T-cell (primary cell): ENCODE measurements at regions not wholly inside any gene's neighbourhood (a gene's known extent, or its start where the extent isn't known, plus 50 kb on each side); places are given as distances from the start of the nearest gene placed in this dataset.

ENCODE experiments used
- ATAC-seq, 4 experiments: fragments of 200-7000 bp in 3 of 4; fragments of 150-1000 bp in 1 of 4; cut with Tn5 transposase; replicated peaks in 1 of 4; 1 replicate in 3 of 4; 2 replicates in 1 of 4; pipeline ENCODE4 v1.10.0; 2021; ENCODE audit warnings: moderate library complexity in 3 of 4, mild to moderate bottlenecking in 2 of 4, moderate number of reproducible peaks in 1 of 4
- CTCF ChIA-PET, 2 donors: fragments of 300-600 bp; sonication (Branson Sonifier 250); formaldehyde crosslinking; loops; one replicate each; lab custom pipeline; 2022; ENCODE audit warnings: antibody characterized with exemption in 2 of 2; lab: Charles Lee
- POLR2A ChIA-PET, 2 donors: fragments of 300-600 bp; sonication (Branson Sonifier 250); formaldehyde crosslinking; loops; one replicate each; lab custom pipeline; 2022; ENCODE audit warnings: antibody characterized with exemption in 2 of 2; lab: Charles Lee
- DNase-seq, 35 experiments: peaks; one replicate each; pipeline versions ENCODE4 v3.0.0 to v3.0.0-alpha.2; 2013 to 2023
- H3K27ac ChIP-seq: one replicate; pipeline ENCODE4 v1.5.1; 2013; ENCODE audit warnings: low read length
- H3K27me3 ChIP-seq, 2 experiments: replicated peaks in 1 of 2; 1 replicate in 1 of 2; 2 replicates in 1 of 2; pipeline versions ENCODE4 v1.6.1 to v1.7.0; 2013; ENCODE audit warnings: low read length in 1 of 2, mixed read lengths in 1 of 2; ENCODE audit not compliant: control insufficient read depth in 2 of 2, insufficient read depth in 2 of 2; ENCODE audit errors: extremely low read depth in 1 of 2
- H3K36me3 ChIP-seq, 2 donors: 1 replicate in 1 of 2; 2 replicates in 1 of 2; pipeline versions ENCODE4 v1.6.1 to v1.7.0; 2013; ENCODE audit warnings: low read length in 1 of 2; ENCODE audit not compliant: control insufficient read depth in 2 of 2, insufficient read depth in 1 of 2; ENCODE audit errors: extremely low read depth in 1 of 2
- H3K4me1 ChIP-seq, 2 experiments: 1 replicate in 1 of 2; 2 replicates in 1 of 2; pipeline versions ENCODE4 v1.6.1 to v1.7.0; 2013; ENCODE audit warnings: low read length in 2 of 2, mixed read lengths in 1 of 2; ENCODE audit not compliant: insufficient read depth in 2 of 2, control insufficient read depth in 1 of 2; ENCODE audit errors: extremely low read depth in 1 of 2
- H3K4me3 ChIP-seq, 2 donors: 1 replicate in 1 of 2; 2 replicates in 1 of 2; pipeline versions ENCODE4 v1.5.1 to v1.7.0; 2013; ENCODE audit warnings: mild to moderate bottlenecking in 2 of 2, low read length in 1 of 2, moderate library complexity in 1 of 2; ENCODE audit not compliant: control insufficient read depth in 1 of 2; ENCODE audit errors: extremely low read depth in 1 of 2
- H3K9me3 ChIP-seq: 2 replicates; pipeline ENCODE4 v1.7.0; 2013
- H3K27ac Mint-ChIP-seq, 2 donors: one replicate each; pipeline ENCODE4 v1.8.0; 2020 to 2021; ENCODE audit warnings: mild to moderate bottlenecking in 2 of 2, mixed read lengths in 2 of 2
- H3K27me3 Mint-ChIP-seq, 2 donors: one replicate each; pipeline ENCODE4 v1.8.0; 2021 to 2022; ENCODE audit warnings: mixed read lengths in 2 of 2
- H3K36me3 Mint-ChIP-seq: one replicate; pipeline ENCODE4 v1.8.0; 2021; ENCODE audit warnings: mixed read lengths
- H3K4me1 Mint-ChIP-seq, 3 donors: one replicate each; pipeline ENCODE4 v1.8.0; 2020 to 2022; ENCODE audit warnings: mixed read lengths in 3 of 3, mild to moderate bottlenecking in 1 of 3
- H3K4me3 Mint-ChIP-seq, 3 donors: one replicate each; pipeline ENCODE4 v1.8.0; 2020 to 2022; ENCODE audit warnings: mild to moderate bottlenecking in 3 of 3, mixed read lengths in 3 of 3, moderate library complexity in 3 of 3
- H3K9me3 Mint-ChIP-seq, 3 donors: one replicate each; pipeline ENCODE4 v1.8.0; 2020 to 2022; ENCODE audit warnings: mixed read lengths in 3 of 3
- WGBS: methylation state at CpG from one replicate; pipeline ENCODE4 v1.1.5; 2013; ENCODE audit warnings: missing lambda C conversion rate; ENCODE audit not compliant: insufficient coverage; 5-methylcytosine and 5-hydroxymethylcytosine counted together

DNA sequence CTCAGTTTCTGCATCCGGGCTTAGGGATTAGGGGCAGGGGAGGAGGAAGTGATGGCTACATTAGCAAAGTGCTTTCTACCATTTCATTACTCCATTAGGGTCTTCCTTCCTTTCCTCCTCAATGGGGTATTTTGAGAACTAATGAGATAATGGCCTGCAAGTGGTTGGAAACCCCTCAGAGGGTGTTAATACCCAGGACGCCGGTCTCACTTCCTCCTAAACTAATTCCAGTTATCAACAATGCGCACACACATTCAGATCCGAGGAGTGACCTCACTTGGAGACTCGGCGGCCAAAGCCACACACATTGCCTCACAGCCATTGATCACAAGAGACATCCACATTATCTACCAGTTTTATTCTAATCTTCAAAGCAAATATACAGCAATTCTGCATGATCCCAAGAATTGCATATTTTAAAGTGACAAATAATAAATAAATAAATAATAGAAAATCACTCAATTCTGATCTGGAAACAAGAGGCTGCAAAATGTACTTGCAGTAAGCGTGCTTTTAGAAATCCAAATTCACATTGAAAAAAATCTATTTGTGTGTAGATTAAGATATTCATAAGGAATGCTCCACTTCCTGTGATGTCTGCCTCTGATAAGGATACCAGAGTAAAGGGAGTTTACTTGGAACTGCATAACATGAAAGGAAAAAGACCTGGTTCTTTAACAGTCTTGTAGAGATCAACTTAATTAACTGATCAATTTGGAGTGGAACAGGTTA is 329.1 kb downstream of the FBXW7 start:
- Mint-ChIP-seq H3K4me1 (no peaks in the 10 kb centered on the region), H3K27me3 (peaks cover 0 to 3% of the 10 kb centered on the region in 2 donors), H3K4me3 (no peak overlapping the region), H3K27ac (no peak overlapping the region), H3K9me3 (no peaks in the 10 kb centered on the region), H3K36me3 (no peaks in the 10 kb centered on the region)
- ATAC-seq: no peak
- H3K4me3 ChIP-seq: no peak overlapping the region
- H3K9me3 ChIP-seq: no peaks in the 10 kb centered on the region
- H3K27me3 ChIP-seq: peaks cover 0 to 2% of the 10 kb centered on the region in 2 experiments
- no peak overlapping the region for H3K27ac ChIP-seq
- CTCF ChIA-PET: no interaction called here
- no peaks in the 10 kb centered on the region for H3K36me3 ChIP-seq
- POLR2A ChIA-PET: interaction anchor here (0.6 to 0.7 kb wide), 2 partner anchors 19 to 56 kb away, joined by 3 to 5 read pairs; no protein-coding TSS in a partner anchor
- H3K4me1 ChIP-seq: no peaks in the 10 kb centered on the region
- WGBS: 93% methylated on average over 6 of the region's 8 CpGs
- no peak for DNase-seq

DNA sequence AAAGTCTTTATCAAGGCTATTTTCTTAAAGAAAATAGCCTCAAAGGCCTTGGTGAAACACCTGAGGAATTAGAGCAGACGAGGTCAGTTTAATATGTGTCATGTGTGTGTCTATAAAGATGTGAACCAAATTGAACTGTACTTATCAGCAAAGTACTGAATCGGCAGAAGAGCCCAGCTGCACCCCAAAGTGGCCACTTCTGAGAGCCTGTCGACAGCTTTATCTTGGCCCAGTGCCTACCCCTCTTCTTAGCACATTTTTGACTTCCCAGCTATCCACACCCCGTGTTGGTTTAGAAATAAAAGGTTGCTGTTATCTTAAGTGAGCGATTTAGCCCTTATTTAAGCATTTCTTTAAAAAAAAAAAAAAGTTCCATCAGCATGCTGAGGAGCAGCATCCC is 329.7 kb downstream of the FBXW7 start:
- H3K9me3 Mint-ChIP-seq: no peaks in the 10 kb centered on the region
- no peak overlapping the region for H3K4me3 Mint-ChIP-seq
- Histone ChIP-seq H3K9me3 (no peaks in the 10 kb centered on the region), H3K27ac (no peak overlapping the region), H3K4me1 (no peaks in the 10 kb centered on the region), H3K36me3 (no peaks in the 10 kb centered on the region), H3K4me3 (no peak overlapping the region), H3K27me3 (peaks cover 0 to 2% of the 10 kb centered on the region in 2 experiments)
- no peak for DNase-seq
- 73% methylated on average over 2 of the region's 5 CpGs for WGBS
- no peaks in the 10 kb centered on the region for H3K4me1 Mint-ChIP-seq
- peaks cover 0 to 3% of the 10 kb centered on the region in 2 donors for H3K27me3 Mint-ChIP-seq
- ATAC-seq: no peak
- no peaks in the 10 kb centered on the region for H3K36me3 Mint-ChIP-seq
- ChIA-PET POLR2A (interaction anchor here in 1 of 2 donors (0.7 kb wide), 1 partner anchor 56 kb away, joined by 5 read pairs; no protein-coding TSS in a partner anchor), CTCF (no interaction called here)
- H3K27ac Mint-ChIP-seq: no peak overlapping the region

GRCh38 chr4:152202415-152202814 is 333.5 kb downstream of the FBXW7 start:
- H3K36me3 Mint-ChIP-seq: no peaks in the 10 kb centered on the region
- Histone ChIP-seq H3K36me3 (no peaks in the 10 kb centered on the region), H3K27ac (no peak overlapping the region), H3K9me3 (no peaks in the 10 kb centered on the region), H3K4me1 (no peaks in the 10 kb centered on the region), H3K27me3 (no peaks in the 10 kb centered on the region), H3K4me3 (no peak overlapping the region)
- no CpG with 5 or more reads among the region's 3 CpGs for WGBS
- no peaks in the 10 kb centered on the region for H3K27me3 Mint-ChIP-seq
- H3K27ac Mint-ChIP-seq: no peak overlapping the region
- CTCF ChIA-PET: no interaction called here
- no peak for DNase-seq
- no peaks in the 10 kb centered on the region for H3K9me3 Mint-ChIP-seq
- ATAC-seq: no peak
- no peak overlapping the region for H3K4me3 Mint-ChIP-seq
- H3K4me1 Mint-ChIP-seq: peaks cover 0 to 6% (median 0%) of the 10 kb centered on the region in 3 donors
- POLR2A ChIA-PET: no interaction called here

DNA sequence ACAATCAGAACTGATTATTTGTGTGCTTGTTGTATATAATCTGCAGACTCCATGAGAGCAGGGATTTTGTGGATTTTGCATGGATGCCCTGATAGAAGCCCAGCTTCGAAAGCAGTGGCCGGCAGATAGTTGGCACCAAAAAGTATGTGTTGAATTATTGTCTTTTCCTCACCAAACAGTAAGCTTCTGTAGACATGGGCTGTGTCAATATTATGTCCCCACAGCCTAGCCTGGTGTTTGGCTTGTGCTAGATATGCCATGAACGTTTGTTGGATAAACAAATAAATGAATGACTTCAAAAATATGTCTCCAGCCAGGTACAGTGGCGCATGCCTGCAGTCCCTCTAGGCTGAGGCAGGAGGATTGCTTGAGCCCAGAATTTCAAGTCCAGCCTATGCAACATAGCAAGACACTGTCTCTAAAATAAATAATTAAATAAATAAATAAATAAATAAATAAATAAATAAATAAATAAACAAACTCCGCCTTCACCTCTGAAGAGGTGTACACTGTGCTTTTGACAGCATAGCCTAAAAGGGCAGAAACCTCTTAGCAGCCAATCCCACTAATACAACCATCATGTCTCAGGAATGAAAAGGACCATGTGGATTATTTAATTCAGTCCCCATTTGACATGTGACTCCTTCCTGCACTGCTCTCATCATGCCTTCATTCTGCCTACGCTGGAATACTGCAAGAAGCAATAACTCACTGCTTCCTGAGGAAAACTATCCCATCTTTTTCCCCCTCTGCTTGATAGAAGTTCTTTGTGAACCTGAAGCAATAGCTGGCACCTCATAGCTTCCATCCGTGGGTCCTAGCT is 335.2 kb downstream of the FBXW7 start:
- no peaks in the 10 kb centered on the region for H3K9me3 Mint-ChIP-seq
- POLR2A ChIA-PET: no interaction called here

GRCh38 chr4:152197211-152197610 is 338.7 kb downstream of the FBXW7 start:
- H3K4me3 ChIP-seq: no peak overlapping the region
- POLR2A ChIA-PET: no interaction called here
- WGBS: 88% methylated on average over 3 of the region's 6 CpGs
- Mint-ChIP-seq H3K27ac (no peak overlapping the region), H3K4me3 (no peak overlapping the region), H3K36me3 (no peaks in the 10 kb centered on the region), H3K9me3 (peaks cover 0 to 5% (median 5%) of the 10 kb centered on the region in 3 donors), H3K4me1 (peaks cover 0 to 6% (median 0%) of the 10 kb centered on the region in 3 donors), H3K27me3 (no peaks in the 10 kb centered on the region)
- CTCF ChIA-PET: no interaction called here
- no peaks in the 10 kb centered on the region for H3K9me3 ChIP-seq
- H3K27ac ChIP-seq: no peak overlapping the region
- no peaks in the 10 kb centered on the region for H3K27me3 ChIP-seq
- no peaks in the 10 kb centered on the region for H3K4me1 ChIP-seq
- no peak for ATAC-seq
- DNase-seq: no peak
- H3K36me3 ChIP-seq: no peaks in the 10 kb centered on the region

More for the DNA sequence above, 335.2 kb downstream of the FBXW7 start:
- Histone ChIP-seq H3K9me3 (no peaks in the 10 kb centered on the region), H3K4me1 (no peaks in the 10 kb centered on the region), H3K4me3 (no peak overlapping the region), H3K27me3 (no peaks in the 10 kb centered on the region), H3K36me3 (no peaks in the 10 kb centered on the region), H3K27ac (no peak overlapping the region)
- Mint-ChIP-seq H3K27ac (no peak overlapping the region), H3K27me3 (no peaks in the 10 kb centered on the region), H3K36me3 (no peaks in the 10 kb centered on the region), H3K4me1 (peaks cover 0 to 6% (median 0%) of the 10 kb centered on the region in 3 donors), H3K4me3 (no peak overlapping the region)
- WGBS: 80% methylated on average over 3 of the region's 7 CpGs
- DNase-seq: no peak
- ATAC-seq: no peak
- CTCF ChIA-PET: no interaction called here

DNA sequence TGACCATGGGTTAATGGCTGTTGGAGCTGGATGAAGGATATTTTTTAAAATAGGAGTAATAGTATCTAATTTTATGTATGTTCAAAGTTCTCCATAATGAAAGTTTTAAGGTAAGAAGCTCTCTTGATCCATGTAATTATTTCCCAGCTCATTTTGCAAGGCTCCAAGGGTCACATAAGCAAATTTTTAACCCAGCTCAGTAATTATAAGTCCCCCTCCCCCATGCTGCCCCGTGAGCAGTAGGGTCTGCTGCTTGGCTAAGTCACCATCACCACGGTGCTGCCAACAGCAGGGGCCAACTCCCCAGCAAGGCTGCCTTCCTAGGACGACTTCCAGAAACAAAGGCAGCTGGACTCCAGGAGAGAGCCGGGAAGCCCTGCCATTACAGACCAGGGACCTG is 340.0 kb downstream of the FBXW7 start:
- POLR2A ChIA-PET: interaction anchor here in 1 of 2 donors (0.6 kb wide), 1 partner anchor 1629 kb away, joined by 3 read pairs; no protein-coding TSS in a partner anchor
- WGBS: 89% methylated on average over 4 of the region's 4 CpGs

More for the DNA sequence above, 340.0 kb downstream of the FBXW7 start:
- H3K27ac ChIP-seq: no peak overlapping the region
- CTCF ChIA-PET: interaction anchor here in 1 of 2 donors (0.6 kb wide), 1 partner anchor 166 kb away, joined by 5 read pairs; no protein-coding TSS in a partner anchor
- ATAC-seq (no peak), DNase-seq (no peak)
- H3K4me1 ChIP-seq: no peaks in the 10 kb centered on the region
- H3K9me3 ChIP-seq: no peaks in the 10 kb centered on the region
- Mint-ChIP-seq H3K36me3 (no peaks in the 10 kb centered on the region), H3K4me3 (no peak overlapping the region), H3K27me3 (no peaks in the 10 kb centered on the region), H3K27ac (no peak overlapping the region), H3K4me1 (peaks cover 0 to 6% (median 0%) of the 10 kb centered on the region in 3 donors), H3K9me3 (peaks cover 0 to 5% (median 5%) of the 10 kb centered on the region in 3 donors)
- H3K4me3 ChIP-seq: no peak overlapping the region
- no peaks in the 10 kb centered on the region for H3K36me3 ChIP-seq
- H3K27me3 ChIP-seq: no peaks in the 10 kb centered on the region
